ENCODE measurements at regions not wholly inside any gene's neighbourhood (a gene's known extent, or its start where the extent isn't known, plus 50 kb on each side); places are given as distances from the start of the nearest gene placed in this dataset.
"Not testable (repeated sequence)": the region's sequence is repeated elsewhere in the genome, so short reads cannot be mapped to it uniquely, and the experiment has no call there.

DNA sequence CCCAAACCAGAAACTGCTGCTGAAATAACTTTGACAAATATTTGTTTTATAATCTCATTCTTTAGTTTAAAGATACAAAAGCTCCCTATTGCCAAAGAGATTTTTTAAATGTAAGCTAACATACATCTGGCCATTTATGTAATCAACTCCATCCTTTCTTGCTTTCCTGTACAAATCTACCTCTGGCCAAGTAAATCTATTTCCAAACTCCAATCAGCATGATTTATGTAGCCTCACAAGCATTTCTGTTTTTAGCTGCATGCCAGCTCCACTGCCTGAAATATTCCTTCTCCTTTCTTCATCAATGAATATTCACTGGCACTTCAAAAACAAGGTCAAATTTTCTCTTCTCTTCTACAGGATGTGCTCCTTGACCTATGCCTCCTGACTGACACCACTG lies 80.0 kb downstream of the SHOX2 start:
- no peak for DNase-seq (ENCODE audit: low read depth)

- not testable (repeated sequence) for DNase-seq (ENCODE audit: low read depth)
These were observed 86.3 kb downstream of the SHOX2 start for GRCh38 chr3:158019897-158020296.

DNA sequence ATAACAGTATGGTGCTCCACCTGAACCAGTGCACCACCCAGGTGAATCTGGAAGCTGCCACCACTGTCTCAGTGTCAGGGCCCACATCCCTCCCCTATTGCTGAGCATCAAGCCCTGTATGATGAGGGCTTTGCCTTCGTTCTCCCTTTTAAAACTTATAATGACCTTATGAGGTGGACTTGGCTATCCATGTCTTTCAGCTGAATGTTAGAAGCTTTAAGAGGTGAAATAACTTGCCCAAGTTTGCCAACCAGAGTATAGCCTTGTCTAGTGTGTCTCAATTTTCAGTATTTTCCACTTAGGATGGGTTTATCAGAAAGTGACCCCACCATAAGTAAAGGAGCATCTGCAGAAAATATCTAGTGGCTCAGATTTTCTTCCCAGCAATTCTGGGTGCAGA lies 87.8 kb downstream of the SHOX2 start:
- no peak for DNase-seq (ENCODE audit: low read depth)

DNA sequence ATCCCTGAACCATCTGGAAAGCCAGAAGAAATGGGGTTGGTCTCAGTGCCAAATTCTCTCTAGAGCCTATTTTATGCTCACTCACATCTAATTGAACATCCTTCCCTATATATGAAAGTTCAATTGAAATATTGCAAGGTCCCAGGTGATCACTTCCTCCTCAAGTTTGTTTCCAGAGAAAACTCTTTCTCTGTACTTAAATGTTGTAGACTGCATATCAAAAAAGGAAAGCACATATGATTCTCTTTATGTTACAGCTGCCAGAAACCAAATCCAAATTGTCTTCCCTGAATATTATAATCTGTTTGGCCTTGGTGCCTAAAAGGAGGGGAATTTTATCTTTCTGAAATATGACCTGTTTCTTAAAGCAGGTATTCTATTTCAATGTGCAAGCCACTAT lies 93.3 kb downstream of the SHOX2 start:
- no peak for DNase-seq (ENCODE audit: low read depth)

GRCh38 chr3:158005391-158006100 lies 100.7 kb downstream of the SHOX2 start:
- no peak for DNase-seq (ENCODE audit: low read depth)

- DNase-seq (ENCODE audit: low read depth), result no peak
These were observed 107.0 kb downstream of the SHOX2 start for GRCh38 chr3:157999246-157999645.

DNA sequence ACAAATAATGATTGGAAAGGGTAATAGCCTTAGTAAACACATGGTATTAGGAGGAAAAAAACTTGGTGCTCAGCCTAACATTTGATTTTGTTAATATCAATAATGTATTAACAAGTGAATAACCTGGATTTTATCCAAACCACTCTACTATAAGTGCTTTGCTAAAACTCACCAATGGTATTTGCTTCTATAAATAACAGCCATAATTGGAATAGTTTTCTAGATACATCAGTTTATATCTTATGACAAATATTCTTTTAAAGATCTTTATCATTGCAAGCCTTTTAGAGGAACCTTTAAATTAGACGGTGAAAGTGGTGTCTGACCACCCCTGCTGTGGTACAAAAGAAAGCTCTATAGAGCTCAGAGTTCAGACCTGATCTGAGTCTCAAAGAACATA lies 123.9 kb downstream of the SHOX2 start:
- DNase-seq (ENCODE audit: low read depth), result no peak

DNA sequence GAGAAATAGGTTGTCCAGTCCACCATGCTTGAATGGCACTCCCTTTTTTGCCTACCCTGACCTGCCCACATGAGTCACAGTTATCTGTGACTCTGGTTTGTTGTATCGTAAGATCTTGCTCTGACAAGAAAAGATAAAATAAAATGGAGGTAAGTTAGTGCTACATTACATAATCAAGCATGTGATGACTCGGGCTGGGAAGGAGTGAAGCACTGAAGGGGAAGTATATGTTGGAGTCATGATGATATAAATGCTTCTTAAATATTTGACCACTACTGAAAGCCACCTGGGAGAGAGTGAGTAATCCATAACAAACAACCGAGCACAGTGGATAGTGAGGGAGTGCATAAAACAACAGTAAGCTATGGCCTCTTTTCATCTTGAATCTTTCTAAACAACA lies 124.4 kb downstream of the SHOX2 start:
- DNase-seq (ENCODE audit: low read depth), result no peak

GRCh38 chr3:157979022-157979421 lies 127.2 kb downstream of the SHOX2 start:
- DNase-seq (ENCODE audit: low read depth), result no peak

DNA sequence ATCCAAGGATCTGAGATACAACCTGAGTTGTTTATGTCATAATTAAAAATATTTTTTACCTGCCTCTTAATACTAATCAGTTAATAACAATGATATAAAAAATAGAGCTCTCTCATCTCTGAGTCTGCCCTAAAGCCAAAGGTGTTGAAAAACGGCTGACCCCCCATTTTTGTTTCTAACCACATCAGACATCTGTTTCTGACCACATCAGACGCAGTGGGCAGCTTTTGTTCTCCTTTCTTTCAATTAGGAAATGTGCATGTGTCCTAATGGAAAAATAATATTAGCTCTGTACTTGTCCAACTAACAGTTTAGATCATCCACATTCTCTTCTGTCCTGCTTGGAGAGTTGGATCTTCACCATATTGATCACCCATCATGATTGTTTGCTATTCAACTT lies 144.6 kb downstream of the SHOX2 start:
- no peak for DNase-seq (ENCODE audit: low read depth)

DNA sequence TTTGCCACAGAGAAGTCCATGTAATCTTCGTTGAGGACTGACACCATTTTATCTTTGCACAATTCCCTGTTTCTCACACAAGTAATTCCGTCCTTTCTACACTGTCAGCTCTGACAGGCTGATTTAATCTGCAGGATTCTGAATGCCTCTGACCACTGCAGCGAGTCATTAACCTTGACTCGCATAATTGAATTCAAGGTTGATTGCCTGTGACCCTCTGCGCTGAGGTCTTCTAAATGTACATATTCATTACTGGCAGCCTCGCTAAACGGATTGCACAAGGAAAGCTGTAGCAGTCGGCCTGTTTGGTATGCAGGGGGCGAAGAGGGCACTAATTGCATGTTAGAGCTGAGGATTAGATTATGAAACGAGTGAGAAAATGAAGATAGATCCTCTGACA lies 147.8 kb downstream of the SHOX2 start:
- DNase-seq (ENCODE audit: low read depth), result no peak

- no peak for DNase-seq (ENCODE audit: low read depth)
These were observed 149.4 kb downstream of the SHOX2 start for GRCh38 chr3:157956850-157957249.

DNA sequence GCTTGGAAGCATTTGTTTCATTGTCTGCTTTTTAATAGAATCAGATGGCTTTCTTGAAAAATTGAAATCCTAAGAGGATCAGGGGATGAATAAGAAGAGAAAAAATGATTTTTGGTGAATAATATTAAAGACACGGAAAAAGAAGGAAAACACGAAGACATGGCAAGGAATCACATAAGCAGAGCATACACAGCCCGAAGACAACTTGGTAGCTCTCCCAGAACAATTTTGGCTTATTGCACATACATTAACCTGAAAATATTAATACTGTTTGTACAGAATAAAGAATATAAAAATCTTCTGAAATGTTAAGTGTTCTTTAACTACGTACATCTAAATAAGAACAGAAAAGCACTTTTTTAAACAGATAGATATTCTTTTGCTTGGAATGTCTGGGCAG lies 150.0 kb downstream of the SHOX2 start:
- no peak for DNase-seq (ENCODE audit: low read depth)

DNA sequence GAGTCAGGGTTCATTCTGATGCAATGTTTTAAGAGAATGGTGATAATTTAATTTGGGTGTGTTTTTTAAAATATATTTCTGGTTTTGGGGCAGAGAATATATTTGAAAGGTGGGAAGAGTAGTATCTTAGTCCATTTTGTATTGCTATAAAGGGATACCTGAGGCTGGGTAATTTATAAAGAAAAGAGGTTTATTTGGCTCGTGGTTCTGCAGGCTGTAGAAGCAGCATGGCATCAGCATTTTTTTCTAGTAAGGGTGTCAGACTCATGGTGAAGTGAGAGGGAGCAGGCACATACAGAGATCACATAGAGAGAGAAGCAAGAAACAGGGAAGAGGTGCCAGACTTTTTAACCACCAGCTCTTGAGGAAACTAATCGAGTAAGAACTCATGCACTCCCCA lies 152.7 kb downstream of the SHOX2 start:
- DNase-seq (ENCODE audit: low read depth), result no peak

GRCh38 chr3:157948605-157949383 lies 157.4 kb downstream of the SHOX2 start:
- no peak for DNase-seq (ENCODE audit: low read depth)

- DNase-seq (ENCODE audit: low read depth), result no peak
These were observed 167.1 kb downstream of the SHOX2 start for GRCh38 chr3:157939166-157939565.

GRCh38 chr3:157938154-157938779 lies 168.0 kb downstream of the SHOX2 start:
- DNase-seq (ENCODE audit: low read depth), result no peak

DNA sequence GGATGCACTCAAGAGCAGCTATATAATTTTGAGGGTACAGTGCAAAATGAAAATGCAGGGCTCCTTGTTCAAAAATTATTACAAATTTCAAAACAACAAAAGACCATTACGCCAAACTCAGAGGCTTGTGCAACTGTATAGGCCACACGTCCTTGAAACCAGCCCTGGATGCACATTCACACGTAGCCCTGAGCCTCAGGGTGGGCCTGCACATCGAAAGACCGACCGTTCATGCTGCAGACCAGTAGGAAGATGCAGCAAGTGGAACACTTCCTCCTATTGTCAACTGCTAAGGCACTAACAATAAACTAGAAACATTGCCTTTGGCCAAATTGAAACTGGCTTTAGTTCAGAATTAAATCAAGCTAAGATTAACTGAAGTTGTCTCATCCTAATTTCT lies 174.7 kb downstream of the SHOX2 start:
- DNase-seq (ENCODE audit: low read depth), result no peak

- DNase-seq (ENCODE audit: low read depth), result no peak
These were observed 176.0 kb downstream of the SHOX2 start for GRCh38 chr3:157930000-157930780.

GRCh38 chr3:157926822-157927221 lies 179.4 kb downstream of the SHOX2 start:
- no peak for DNase-seq (ENCODE audit: low read depth)

GRCh38 chr3:157922614-157923013 lies 183.6 kb downstream of the SHOX2 start:
- DNase-seq (ENCODE audit: low read depth), result no peak

DNA sequence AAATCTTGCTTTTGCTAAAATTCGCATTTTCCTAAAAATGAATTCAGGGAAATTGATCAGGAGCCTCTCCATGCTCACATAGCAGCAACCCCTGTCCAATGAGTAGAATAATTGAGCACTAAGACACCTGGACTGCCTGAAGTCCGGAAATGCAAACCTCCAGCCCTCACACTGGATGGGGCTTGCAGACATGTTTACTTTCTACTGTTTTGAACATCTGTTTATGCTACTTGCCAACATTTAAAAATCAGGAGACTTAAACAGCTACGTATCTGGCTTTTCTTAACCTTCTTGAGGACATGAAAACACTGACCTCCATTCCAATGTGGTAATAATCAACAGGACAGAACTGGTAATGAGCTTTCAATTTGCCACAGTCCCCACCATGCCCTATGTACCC lies 184.4 kb downstream of the SHOX2 start:
- DNase-seq (ENCODE audit: low read depth), result no peak
